ENCODE measurements at regions not wholly inside any gene's neighbourhood (a gene's known extent, or its start where the extent isn't known, plus 50 kb on each side); places are given as distances from the start of the nearest gene placed in this dataset.

GRCh38 chr16:62177351-62178203, 141.3 kb upstream of the CDH8 start:
- Histone ChIP-seq H2BK5ac (ENCODE audit: insufficient read length, low read length) (no peak overlapping the region), H3K23ac (ENCODE audit: insufficient read length, low read depth, low read length) (no peak overlapping the region), H3K27ac (ENCODE audit: insufficient read length, low read depth, low read length) (no peak overlapping the region), H3K9me3 (ENCODE audit: control insufficient read depth, low read depth, low read length) (no peaks in the 10 kb centered on the region), H2BK120ac (ENCODE audit: low read depth, low read length, poor library complexity, severe bottlenecking) (no peak overlapping the region), H2BK12ac (ENCODE audit: insufficient read length, low read depth, low read length) (no peak overlapping the region), H3K4me1 (ENCODE audit: insufficient read depth, low read length) (no peaks in the 10 kb centered on the region), H2BK15ac (ENCODE audit: low read depth, low read length) (no peak overlapping the region), H2AK5ac (ENCODE audit: insufficient read length, low read length) (no peak overlapping the region), H4K8ac (replicated peaks; ENCODE audit: insufficient read length, low read depth, low read length) (no peak overlapping the region), H3K18ac (ENCODE audit: insufficient read length, low read depth, low read length) (no peak overlapping the region), H4K5ac (ENCODE audit: insufficient read length, low read depth, low read length) (no peak overlapping the region), H2BK20ac (ENCODE audit: low read depth, low read length, poor library complexity, severe bottlenecking) (no peak overlapping the region), H3K56ac (ENCODE audit: insufficient read length, low read depth, low read length) (no peak overlapping the region), H4K20me1 (ENCODE audit: control insufficient read depth, insufficient read depth, insufficient read length) (no peaks in the 10 kb centered on the region), H3K79me2 (ENCODE audit: insufficient read depth, low read length) (no peaks in the 10 kb centered on the region), H3K4me2 (ENCODE audit: insufficient read depth, insufficient read length, low read length) (no peak overlapping the region), H3T11ph (ENCODE audit: low read length) (no peak overlapping the region), H3K23me2 (ENCODE audit: insufficient read length, low read depth, low read length, poor library complexity, severe bottlenecking) (no peaks in the 10 kb centered on the region), H3K4ac (ENCODE audit: low read depth, low read length) (no peak overlapping the region), H4K91ac (ENCODE audit: insufficient read length, low read depth, low read length) (no peak overlapping the region), H3K14ac (ENCODE audit: insufficient read depth, low read length) (no peak overlapping the region), H3K79me1 (ENCODE audit: insufficient read depth, low read depth, low read length, poor library complexity, severe bottlenecking) (no peaks in the 10 kb centered on the region), H3K9ac (ENCODE audit: extremely low read depth, insufficient read length, low read length) (no peak overlapping the region), H2AFZ (ENCODE audit: low read length) (no peak overlapping the region), H3K27me3 (ENCODE audit: insufficient read depth, low read length) (no peaks in the 10 kb centered on the region)
- Mint-ChIP-seq H3K27ac (no peak overlapping the region; a peak in 2 of 7 replicates), H3K36me3 (ENCODE audit: insufficient read depth in 1 of 3, low read depth in 3 of 3) (no peaks in the 10 kb centered on the region), H3K4me1 (no peaks in the 10 kb centered on the region), H3K27me3 (ENCODE audit: low read depth) (peaks cover 1% of the 10 kb centered on the region; the same call in 1 of the 2 replicates), H3K4me3 (no peak overlapping the region), H3K9me3 (no peaks in the 10 kb centered on the region)
- no peak for DNase-seq
- no CpG with 5 or more reads among the region's 11 CpGs for WGBS (ENCODE audit: extremely low coverage, insufficient read length, low lambda C conversion rate)
- TF ChIP-seq CTCF (conservative IDR thresholded peaks at IDR 0.05), result no peak

All from H9 (cell line).